IMR-90 (cell line): ENCODE measurements at regions not wholly inside any gene's neighbourhood (a gene's known extent, or its start where the extent isn't known, plus 50 kb on each side); places are given as distances from the start of the nearest gene placed in this dataset.

Experiments
- ATAC-seq: fragments of 200-7000 bp; cut with Tn5 transposase; 2 replicates; pipeline ENCODE4 v1.9.1; 2020; ENCODE audit warnings: low read depth, mild to moderate bottlenecking, moderate library complexity
- BruUV-seq: library from RNA; stranded (reverse); fragments of 400-500 nt; replicated peaks from 2 replicates; lab custom pipeline; 2021; lab: Mats Ljungman, UMichigan
- CTCF ChIA-PET: fragments of 300-600 bp; formaldehyde crosslinking; extraction: SDS; loops from one replicate; lab custom pipeline; 2021; ENCODE audit warnings: antibody characterized with exemption; lab: Yijun Ruan, JAX
- POLR2A ChIA-PET: fragments of 300-600 bp; sonication (Branson Sonifier 250); formaldehyde crosslinking; loops from one replicate; lab custom pipeline; 2022; ENCODE audit warnings: antibody characterized with exemption; ENCODE audit not compliant: unreplicated experiment; lab: Charles Lee
- DNase-seq: peaks from one replicate; pipeline ENCODE4 v3.0.0; 2013
- H2AFZ ChIP-seq: replicated peaks from 2 replicates; pipeline ENCODE3; 2013; ENCODE audit warnings: low read length, mild to moderate bottlenecking; ENCODE audit not compliant: poor library complexity
- H2AK5ac ChIP-seq: 2 replicates; pipeline ENCODE4 v1.6.1; 2013; ENCODE audit warnings: low read depth, low read length, inconsistent platforms
- H2AK9ac ChIP-seq: replicated peaks from 2 replicates; pipeline ENCODE3; 2013; ENCODE audit warnings: mild to moderate bottlenecking, low read depth, low read length, moderate library complexity; ENCODE audit not compliant: poor library complexity
- H2BK120ac ChIP-seq: 2 replicates; pipeline ENCODE4 v1.6.1; 2013; ENCODE audit warnings: low read depth, low read length, inconsistent platforms
- H2BK15ac ChIP-seq: 3 replicates; pipeline ENCODE4 v1.6.1; 2013; ENCODE audit warnings: low read depth, low read length, inconsistent platforms
- H2BK20ac ChIP-seq: 2 replicates; pipeline ENCODE4 v1.6.1; 2013; ENCODE audit warnings: low read depth, mild to moderate bottlenecking, inconsistent platforms, low read length, moderate library complexity
- H2BK5ac ChIP-seq: 2 replicates; pipeline ENCODE4 v1.6.1; 2013; ENCODE audit warnings: mild to moderate bottlenecking, low read depth, low read length, inconsistent platforms; ENCODE audit not compliant: poor library complexity, severe bottlenecking
- H3K14ac ChIP-seq: replicated peaks from 2 replicates; pipeline ENCODE4 v1.6.1; 2013; ENCODE audit warnings: low read depth, low read length, inconsistent platforms
- H3K18ac ChIP-seq: 2 replicates; pipeline ENCODE4 v1.6.1; 2013; ENCODE audit warnings: low read depth, low read length, control low read depth
- H3K23ac ChIP-seq: 2 replicates; pipeline ENCODE4 v1.6.1; 2013; ENCODE audit warnings: low read depth, low read length, inconsistent platforms
- H3K27ac ChIP-seq: 2 replicates; pipeline ENCODE4 v1.5.1; 2013; ENCODE audit warnings: mild to moderate bottlenecking, control low read depth, low read length; ENCODE audit not compliant: insufficient read depth
- H3K27me3 ChIP-seq: 2 replicates; pipeline ENCODE4 v1.6.1; 2013; ENCODE audit warnings: low read length; ENCODE audit not compliant: control insufficient read depth, insufficient read depth
- H3K36me3 ChIP-seq: 2 replicates; pipeline ENCODE4 v1.6.1; 2013; ENCODE audit warnings: low read length, mixed read lengths; ENCODE audit not compliant: control insufficient read depth, insufficient read depth
- H3K4ac ChIP-seq: 2 replicates; pipeline ENCODE4 v1.6.1; 2013; ENCODE audit warnings: low read depth, low read length, inconsistent platforms
- H3K4me1 ChIP-seq: 2 replicates; pipeline ENCODE4 v1.6.1; 2013; ENCODE audit warnings: low read length, mixed read lengths; ENCODE audit not compliant: control insufficient read depth, insufficient read depth
- H3K4me2 ChIP-seq: 2 replicates; pipeline ENCODE4 v1.6.1; 2013; ENCODE audit warnings: low read depth, mild to moderate bottlenecking, control low read depth, low read length, moderate library complexity
- H3K4me3 ChIP-seq: 2 replicates; pipeline ENCODE4 v1.5.1; 2013; ENCODE audit warnings: low read depth, mild to moderate bottlenecking, control low read depth, low read length, moderate library complexity; ENCODE audit not compliant: insufficient read depth
- H3K56ac ChIP-seq: 2 replicates; pipeline ENCODE4 v1.6.1; 2013; ENCODE audit warnings: low read length, inconsistent platforms; ENCODE audit not compliant: insufficient read depth; ENCODE audit errors: extremely low read depth
- H3K79me1 ChIP-seq, 2 experiments: 2 replicates each; pipeline ENCODE4 v1.6.1; 2013; ENCODE audit warnings: low read length in 2 of 2, inconsistent platforms in 1 of 2, low read depth in 1 of 2
- H3K9ac ChIP-seq: 2 replicates; pipeline ENCODE4 v1.6.1; 2013; ENCODE audit warnings: low read depth, low read length, control low read depth
- H3K9me1 ChIP-seq: 2 replicates; pipeline ENCODE4 v1.6.1; 2013; ENCODE audit warnings: low read length, inconsistent platforms; ENCODE audit not compliant: insufficient read depth
- H3K9me3 ChIP-seq: 2 replicates; pipeline ENCODE4 v1.6.1; 2013; ENCODE audit warnings: low read length; ENCODE audit not compliant: control insufficient read depth, insufficient read depth
- H4K20me1 ChIP-seq: 2 replicates; pipeline ENCODE4 v1.6.1; 2013; ENCODE audit warnings: low read length, inconsistent platforms; ENCODE audit not compliant: insufficient read depth
- H4K5ac ChIP-seq: 2 replicates; pipeline ENCODE4 v1.6.1; 2013; ENCODE audit warnings: mild to moderate bottlenecking, low read depth, low read length, control low read depth
- H4K8ac ChIP-seq, 2 experiments: 2 replicates each; pipeline ENCODE4 v1.6.1; 2013; ENCODE audit warnings: low read depth in 2 of 2, low read length in 2 of 2, control low read depth in 1 of 2, inconsistent platforms in 1 of 2
- H4K91ac ChIP-seq: 2 replicates; pipeline ENCODE4 v1.6.1; 2013; ENCODE audit warnings: low read depth, low read length, inconsistent platforms; ENCODE audit not compliant: insufficient read depth
- BHLHE40 ChIP-seq: fragments of 150-350 bp; IDR thresholded peaks from 2 replicates; pipeline ENCODE4 v1.6.1; 2016; ENCODE audit warnings: mild to moderate bottlenecking, low read depth, low read length
- CEBPB ChIP-seq: IDR thresholded peaks from 2 replicates; pipeline ENCODE4 v1.6.1; 2012; ENCODE audit warnings: low read depth, low read length, improper control_type of control experiment
- CHD1 ChIP-seq: IDR thresholded peaks from 2 replicates; pipeline ENCODE4 v1.6.1; 2012; ENCODE audit warnings: low read depth, low read length, improper control_type of control experiment
- CTCF ChIP-seq: conservative IDR thresholded peaks from 2 replicates; pipeline ENCODE4 v1.5.1; 2012; ENCODE audit warnings: mild to moderate bottlenecking, low read depth, low read length, improper control_type of control experiment
- ELK1 ChIP-seq: fragments of 150-350 bp; IDR thresholded peaks from 2 replicates; pipeline ENCODE4 v1.6.1; 2016; ENCODE audit warnings: low read depth, mild to moderate bottlenecking, low read length, moderate library complexity, borderline replicate concordance
- FOS ChIP-seq: fragments of 150-350 bp; IDR thresholded peaks from 2 replicates; pipeline ENCODE4 v1.6.1; 2016; ENCODE audit warnings: low read depth, low read length
- MAFK ChIP-seq: IDR thresholded peaks from 2 replicates; pipeline ENCODE4 v1.6.1; 2012; ENCODE audit warnings: low read depth, low read length, improper control_type of control experiment
- MAZ ChIP-seq: IDR thresholded peaks from 2 replicates; pipeline ENCODE4 v1.6.1; 2012; ENCODE audit warnings: low read depth, mild to moderate bottlenecking, low read length, improper control_type of control experiment, moderate library complexity, borderline replicate concordance
- MXI1 ChIP-seq: IDR thresholded peaks from 2 replicates; pipeline ENCODE4 v1.6.1; 2012; ENCODE audit warnings: low read depth, mild to moderate bottlenecking, low read length, moderate library complexity, borderline replicate concordance
- NFE2L2 ChIP-seq: fragments of 150-350 bp; IDR thresholded peaks from 2 replicates; pipeline ENCODE4 v1.6.1; 2016; ENCODE audit warnings: low read depth, mild to moderate bottlenecking, low read length
- POLR2A ChIP-seq: IDR thresholded peaks from 2 replicates; pipeline ENCODE4 v1.6.1; 2012; ENCODE audit warnings: mild to moderate bottlenecking, low read depth, low read length
- RAD21 ChIP-seq: IDR thresholded peaks from 2 replicates; pipeline ENCODE4 v1.6.1; 2012; ENCODE audit warnings: low read length, improper control_type of control experiment
- RCOR1 ChIP-seq: IDR thresholded peaks from 2 replicates; pipeline ENCODE4 v1.6.1; 2012; ENCODE audit warnings: mild to moderate bottlenecking, low read length, improper control_type of control experiment; ENCODE audit not compliant: insufficient replicate concordance
- RFX5 ChIP-seq: IDR thresholded peaks from 2 replicates; pipeline ENCODE4 v1.8.0; 2012; ENCODE audit warnings: low read depth, mild to moderate bottlenecking, low read length, moderate library complexity
- SMC3 ChIP-seq: fragments of 150-350 bp; IDR thresholded peaks from 2 replicates; pipeline ENCODE4 v1.6.1; 2016; ENCODE audit warnings: low read depth, mild to moderate bottlenecking, antibody characterized with exemption, low read length, moderate library complexity
- USF2 ChIP-seq: fragments of 150-350 bp; IDR thresholded peaks from 2 replicates; pipeline ENCODE4 v1.6.1; 2017; ENCODE audit warnings: mild to moderate bottlenecking, antibody characterized with exemption, low read length, low read depth
- WGBS, 2 experiments: methylation state at CpG; one replicate each; pipeline versions ENCODE4 v1.1.5 to v1.1.7; 2013; ENCODE audit warnings: missing lambda C conversion rate in 2 of 2; ENCODE audit not compliant: insufficient read length in 1 of 2; ENCODE audit errors: extremely low coverage in 2 of 2; 5-methylcytosine and 5-hydroxymethylcytosine counted together
- dilution Hi-C: fragments of 300-500 bp; cut with HindIII; formaldehyde crosslinking; loops from one replicate; pipeline ENCODE4 v1.14.3; 2018; ENCODE audit warnings: low sequenced_read_pairs; ENCODE audit not compliant: unreplicated experiment
- in situ Hi-C: fragments of 300-500 bp; cut with MboI; formaldehyde crosslinking; loops from 3 replicates; pipeline ENCODE4 v1.14.3; 2019; ENCODE audit warnings: low sequenced_read_pairs, inconsistent platforms, mixed read lengths
- intact Hi-C: fragments of 100-400 bp; cut with micrococcal nuclease; formaldehyde crosslinking; loops from 2 replicates; pipeline ENCODE4 v1.10.0; 2022

- DNase-seq (no peak), ATAC-seq (no peak)
- Histone ChIP-seq H3K9me3 (no peaks in the 10 kb centered on the region), H4K91ac (no peak overlapping the region), H2BK120ac (no peak overlapping the region), H4K5ac (no peak overlapping the region), H2BK20ac (no peak overlapping the region), H3K36me3 (no peaks in the 10 kb centered on the region), H2AK5ac (no peak overlapping the region), H3K4me1 (no peaks in the 10 kb centered on the region), H3K9me1 (no peaks in the 10 kb centered on the region), H3K18ac (no peak overlapping the region), H2BK5ac (no peak overlapping the region), H3K79me1 (no peaks in the 10 kb centered on the region), H3K9ac (no peak overlapping the region), H3K27ac (no peak overlapping the region), H3K4me3 (no peak overlapping the region), H3K23ac (no peak overlapping the region), H2BK15ac (no peak overlapping the region), H4K20me1 (no peaks in the 10 kb centered on the region), H3K56ac (no peak overlapping the region), H3K14ac (no peak overlapping the region), H3K4ac (no peak overlapping the region), H4K8ac (no peak overlapping the region), H3K4me2 (no peak overlapping the region), H2AK9ac (no peak overlapping the region), H3K27me3 (no peaks in the 10 kb centered on the region), H2AFZ (no peak overlapping the region)
- no peak for TF ChIP-seq MXI1
- no peak for TF ChIP-seq SMC3
- TF ChIP-seq CTCF, result no peak
- no peak for TF ChIP-seq RAD21
- no peak for TF ChIP-seq ELK1
- TF ChIP-seq CHD1, result no peak
- TF ChIP-seq CEBPB, result no peak
- TF ChIP-seq MAFK, result no peak
- no peak for TF ChIP-seq BHLHE40
- no peak for TF ChIP-seq MAZ
- no peak for TF ChIP-seq RFX5
- TF ChIP-seq RCOR1, result no peak
- TF ChIP-seq USF2, result no peak
- TF ChIP-seq NFE2L2, result no peak
- TF ChIP-seq POLR2A, result no peak
- TF ChIP-seq FOS, result no peak
- in situ Hi-C loops, result no loop called here
- no TSS peak for BruUV-seq
- intact Hi-C loops, result no loop called here
- POLR2A ChIA-PET, result no interaction called here
- CTCF ChIA-PET, result interaction anchor here (0.5 kb wide), 1 partner anchor 675 kb away, joined by 3 read pairs; no protein-coding TSS in a partner anchor
- WGBS, 2 experiments, result 89% methylated on average over 12 of the region's 29 CpGs; no CpG with 5 or more reads in 1 of the 2 experiments
- dilution Hi-C loops, result no loop called here
These were observed 67.3 kb upstream of the VWDE start for GRCh38 chr7:12470930-12471329.
